SKM-1 treated with dmso at 0.1 percent for 144 hours (cell line): ENCODE measurements at regions not wholly inside any gene's neighbourhood (a gene's known extent, or its start where the extent isn't known, plus 50 kb on each side); places are given as distances from the start of the nearest gene placed in this dataset.

Source experiments
- DNase-seq: peaks from one replicate; lab custom pipeline; 2025; ENCODE audit not compliant: unreplicated experiment; lab: John Stamatoyannopoulos, UW

DNA sequence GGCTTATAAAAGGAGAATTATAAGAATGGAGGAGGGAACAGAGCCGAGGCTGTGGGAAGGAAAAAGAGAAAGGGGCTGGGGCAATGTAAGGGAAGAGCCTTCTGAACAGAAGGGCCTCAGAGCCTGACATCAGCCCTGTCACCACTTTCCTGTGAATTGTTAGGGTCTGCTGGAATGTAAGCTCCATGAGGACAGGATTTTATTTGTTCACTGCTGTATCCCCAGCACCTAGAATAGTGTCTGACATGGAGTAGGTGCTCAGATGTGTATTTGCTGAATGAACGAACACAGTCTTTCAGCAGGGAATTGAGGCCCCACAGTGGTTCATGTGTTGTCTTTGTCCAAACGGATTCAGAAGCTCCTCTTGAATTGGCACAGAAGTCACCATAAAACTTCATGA, 251.5 kb downstream of the OPA1 start:
- no peak for DNase-seq

GRCh38 chr3:193845144-193845543, 252.1 kb downstream of the OPA1 start:
- no peak for DNase-seq

DNA sequence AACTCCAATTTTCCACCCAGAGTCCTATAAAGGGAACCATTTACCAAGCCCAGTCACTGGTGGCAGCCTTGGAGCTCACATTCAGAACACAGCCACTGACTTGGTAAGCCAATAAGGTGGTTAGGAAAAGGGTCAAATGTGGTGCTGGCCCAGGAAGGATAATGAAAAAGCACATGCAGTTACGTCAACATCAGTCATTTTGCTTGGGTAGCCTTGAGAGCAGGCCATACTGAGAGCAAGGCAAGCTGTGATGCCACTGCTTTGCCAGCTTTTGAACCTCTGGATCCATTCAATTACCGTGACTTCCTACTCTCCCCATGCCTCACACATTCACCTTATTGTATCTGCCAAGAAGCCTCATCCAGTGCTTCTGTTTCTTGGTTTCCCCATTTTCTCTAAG, 253.6 kb downstream of the OPA1 start:
- no peak for DNase-seq

- DNase-seq, result no peak
Observed at GRCh38 chr3:193847402-193847801, 254.4 kb downstream of the OPA1 start.

DNA sequence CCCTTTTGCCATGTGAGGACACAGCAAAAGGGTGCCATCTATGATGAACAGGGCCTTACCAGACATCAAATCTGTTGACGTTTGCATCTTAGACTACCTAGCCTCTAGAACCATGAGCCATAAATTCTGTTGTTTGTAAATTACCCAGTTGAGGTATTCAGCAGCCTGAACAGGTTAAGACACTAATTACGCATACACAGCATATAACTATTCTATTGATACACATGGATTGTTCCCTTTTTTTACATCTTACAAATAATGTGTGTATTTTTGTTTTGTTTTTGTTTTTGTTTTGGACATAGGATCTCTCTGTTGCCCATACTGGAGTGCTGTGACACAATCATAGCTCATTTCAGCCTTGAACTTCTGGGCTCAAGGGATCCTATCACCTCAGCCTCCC, 255.5 kb downstream of the OPA1 start:
- no peak for DNase-seq

DNA sequence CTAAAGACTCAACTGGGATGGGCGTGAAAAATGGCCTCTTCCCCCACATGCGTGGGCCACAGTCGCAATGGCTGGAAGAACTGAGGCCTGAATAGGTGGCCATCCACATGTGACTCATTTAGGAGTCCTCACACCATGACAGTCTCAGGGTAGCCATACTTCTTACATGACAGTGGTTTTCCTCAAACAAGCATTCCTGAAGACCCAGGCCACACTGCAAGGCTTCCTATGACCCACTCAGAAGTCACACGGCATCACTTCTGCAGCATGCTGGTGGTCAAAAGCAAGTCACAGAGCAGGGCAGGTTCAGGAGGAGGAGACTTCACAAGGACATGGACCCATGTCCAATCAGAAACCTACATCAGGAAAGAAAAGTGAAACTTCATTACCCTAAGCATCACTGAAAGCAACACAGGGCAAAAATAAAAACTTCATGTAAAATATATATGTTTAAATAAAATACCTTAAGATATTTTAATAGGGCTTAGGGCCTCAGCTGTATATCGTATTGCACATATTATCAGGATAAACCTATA, 257.1 kb downstream of the OPA1 start:
- DNase-seq, result no peak

DNA sequence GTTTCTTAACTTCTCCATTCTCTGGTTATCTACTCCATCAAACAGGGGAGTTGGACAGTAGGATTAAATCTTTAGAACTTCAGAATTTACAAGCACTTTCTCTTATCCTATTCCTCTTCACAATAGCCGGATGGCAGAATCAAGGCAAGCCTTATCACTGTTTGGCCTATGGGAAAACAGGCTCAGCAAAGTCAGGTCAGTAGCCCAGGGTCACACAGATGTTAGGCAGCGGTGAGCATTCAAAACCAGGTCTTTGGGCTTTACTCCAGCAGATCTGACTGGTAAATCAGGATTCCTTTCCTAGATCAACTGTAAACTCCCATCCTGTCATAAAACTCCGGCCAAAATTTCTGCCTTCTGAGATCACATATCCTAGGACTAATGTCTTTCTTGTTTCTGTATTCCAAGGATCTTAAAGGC, 258.4 kb downstream of the OPA1 start:
- DNase-seq, result no peak

- no peak for DNase-seq
Observed at GRCh38 chr3:193851941-193852674, 259.1 kb downstream of the OPA1 start.

- DNase-seq, result no peak
Observed at GRCh38 chr3:193852901-193853300, 259.9 kb downstream of the OPA1 start.

GRCh38 chr3:193853511-193854219, 260.7 kb downstream of the OPA1 start:
- DNase-seq, result peak; percentile 73

DNA sequence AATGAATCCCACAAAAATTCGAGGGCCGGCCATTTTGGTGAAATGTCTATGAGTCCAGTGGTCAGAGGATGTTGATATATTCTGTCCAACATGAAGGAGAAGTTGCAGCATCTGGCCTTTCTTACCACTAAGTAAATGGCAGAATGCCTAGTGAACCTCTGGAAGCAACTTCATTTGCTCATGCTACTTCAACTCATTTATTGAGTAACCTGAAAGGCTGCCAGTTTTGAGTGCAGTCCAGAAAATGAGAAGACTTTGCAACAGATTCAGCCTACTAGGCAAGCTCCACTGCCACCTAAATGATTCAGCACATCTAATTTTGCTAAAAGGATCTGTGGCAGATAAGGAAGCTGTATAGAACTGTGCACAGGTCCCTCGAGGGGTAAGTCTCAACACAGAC, 265.0 kb downstream of the OPA1 start:
- DNase-seq, result peak; percentile 71

DNA sequence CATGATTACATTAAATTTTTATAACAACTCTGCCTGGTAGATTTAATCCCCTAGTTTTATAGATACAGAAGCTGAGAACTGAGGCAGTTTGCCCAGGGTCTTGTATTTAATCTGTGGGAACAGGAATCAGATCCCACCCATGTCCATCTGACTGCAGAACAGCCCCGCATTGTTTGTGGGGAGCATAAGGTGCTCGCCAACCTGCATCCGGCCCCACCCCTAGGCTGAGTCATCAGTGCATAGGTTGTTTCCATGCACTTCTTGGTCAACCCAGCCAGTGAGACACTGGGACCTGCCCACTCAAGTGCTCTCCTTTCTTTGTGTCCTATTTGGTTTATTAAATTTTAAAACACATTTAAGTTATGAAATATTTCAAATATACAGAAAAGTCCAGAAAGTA, 266.2 kb downstream of the OPA1 start:
- DNase-seq, result no peak

DNA sequence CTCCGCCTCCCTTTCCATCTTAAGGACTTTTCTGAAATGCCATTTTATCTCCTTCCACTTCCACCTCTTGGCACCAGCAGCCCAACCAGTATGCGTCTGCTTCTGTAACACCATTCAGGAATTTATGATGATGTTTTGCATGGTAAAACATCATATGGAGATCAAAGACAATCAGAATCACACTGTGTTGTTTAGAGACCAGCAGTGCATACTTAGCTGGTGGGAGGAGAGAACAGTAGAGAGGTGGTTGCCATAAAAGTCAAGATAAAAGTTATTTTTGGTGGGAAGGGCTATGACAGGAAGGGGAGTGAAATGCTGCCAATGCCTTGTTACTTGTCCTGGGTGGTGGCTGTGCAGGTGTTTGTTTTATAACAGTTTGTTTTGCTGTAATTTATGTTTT, 268.0 kb downstream of the OPA1 start:
- no peak for DNase-seq

DNA sequence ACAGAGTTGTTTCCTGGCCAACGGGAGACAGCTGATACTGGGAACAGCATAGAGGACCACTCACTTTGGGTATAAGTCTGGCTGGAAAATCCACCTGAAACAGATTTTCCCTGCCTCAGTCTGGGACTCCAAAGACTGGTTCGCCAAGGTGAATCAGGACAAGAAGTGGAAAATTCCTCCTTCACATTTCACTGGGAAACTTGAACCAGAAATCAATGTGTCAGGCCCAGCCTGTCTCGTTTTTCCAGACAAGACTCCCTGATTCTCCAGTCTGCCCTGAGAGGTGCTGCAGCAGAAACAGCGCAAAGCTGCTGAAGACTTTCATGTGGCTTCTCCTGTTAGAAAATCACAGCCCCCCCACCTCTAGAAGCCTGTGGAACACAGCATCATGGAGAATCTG, 269.8 kb downstream of the OPA1 start:
- DNase-seq, result no peak

GRCh38 chr3:193863657-193864357, 270.8 kb downstream of the OPA1 start:
- no peak for DNase-seq

GRCh38 chr3:193865339-193865738, 270.6 kb upstream of the HES1 start:
- no peak for DNase-seq

DNA sequence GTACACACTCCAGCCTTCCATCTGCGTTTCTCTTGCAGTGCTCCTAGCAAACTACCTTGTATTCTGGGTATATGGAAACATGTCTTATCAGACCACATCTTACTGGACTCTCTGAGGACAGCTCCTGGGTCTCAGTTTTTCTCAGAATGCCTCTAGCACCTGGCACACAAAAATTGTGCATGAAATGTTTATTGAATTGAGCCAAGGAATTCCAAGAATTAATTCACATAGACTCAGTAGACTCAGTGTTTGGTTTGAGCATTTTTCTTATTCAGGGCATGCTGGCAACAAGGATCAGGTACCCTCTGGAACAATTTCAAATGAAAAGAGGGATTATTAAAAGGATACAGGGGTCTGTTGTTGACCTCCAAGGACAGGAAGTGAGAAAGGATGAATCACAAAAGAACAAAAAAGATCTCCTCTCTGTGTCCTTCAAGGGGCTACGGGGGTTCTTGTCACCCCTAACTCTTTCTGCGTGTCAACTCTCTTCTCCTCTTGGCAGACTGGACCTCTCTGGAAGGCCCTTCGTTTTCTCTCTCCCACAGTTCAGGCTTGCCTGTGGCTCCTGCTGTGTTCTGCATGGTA, 270.0 kb upstream of the HES1 start:
- no peak for DNase-seq

DNA sequence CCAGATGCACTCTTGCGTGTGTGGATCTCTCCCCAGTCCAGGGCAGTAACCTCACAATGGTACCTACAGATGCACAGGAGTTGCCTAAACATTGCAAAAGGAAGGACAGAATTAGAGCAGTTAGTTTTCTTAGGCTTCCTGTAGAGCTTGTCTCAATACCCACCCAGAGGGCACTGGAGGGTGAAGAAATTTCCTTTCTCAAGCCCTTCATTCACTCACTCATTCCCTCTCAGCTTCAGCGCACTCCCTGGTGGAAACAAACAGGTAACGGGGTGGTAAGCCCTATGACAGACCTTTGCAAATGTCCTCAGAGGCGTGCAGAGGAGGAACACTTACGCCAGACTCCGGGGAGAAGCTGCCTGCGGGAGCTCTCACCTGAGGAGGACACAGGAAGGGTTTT, 267.4 kb upstream of the HES1 start:
- DNase-seq, result no peak

DNA sequence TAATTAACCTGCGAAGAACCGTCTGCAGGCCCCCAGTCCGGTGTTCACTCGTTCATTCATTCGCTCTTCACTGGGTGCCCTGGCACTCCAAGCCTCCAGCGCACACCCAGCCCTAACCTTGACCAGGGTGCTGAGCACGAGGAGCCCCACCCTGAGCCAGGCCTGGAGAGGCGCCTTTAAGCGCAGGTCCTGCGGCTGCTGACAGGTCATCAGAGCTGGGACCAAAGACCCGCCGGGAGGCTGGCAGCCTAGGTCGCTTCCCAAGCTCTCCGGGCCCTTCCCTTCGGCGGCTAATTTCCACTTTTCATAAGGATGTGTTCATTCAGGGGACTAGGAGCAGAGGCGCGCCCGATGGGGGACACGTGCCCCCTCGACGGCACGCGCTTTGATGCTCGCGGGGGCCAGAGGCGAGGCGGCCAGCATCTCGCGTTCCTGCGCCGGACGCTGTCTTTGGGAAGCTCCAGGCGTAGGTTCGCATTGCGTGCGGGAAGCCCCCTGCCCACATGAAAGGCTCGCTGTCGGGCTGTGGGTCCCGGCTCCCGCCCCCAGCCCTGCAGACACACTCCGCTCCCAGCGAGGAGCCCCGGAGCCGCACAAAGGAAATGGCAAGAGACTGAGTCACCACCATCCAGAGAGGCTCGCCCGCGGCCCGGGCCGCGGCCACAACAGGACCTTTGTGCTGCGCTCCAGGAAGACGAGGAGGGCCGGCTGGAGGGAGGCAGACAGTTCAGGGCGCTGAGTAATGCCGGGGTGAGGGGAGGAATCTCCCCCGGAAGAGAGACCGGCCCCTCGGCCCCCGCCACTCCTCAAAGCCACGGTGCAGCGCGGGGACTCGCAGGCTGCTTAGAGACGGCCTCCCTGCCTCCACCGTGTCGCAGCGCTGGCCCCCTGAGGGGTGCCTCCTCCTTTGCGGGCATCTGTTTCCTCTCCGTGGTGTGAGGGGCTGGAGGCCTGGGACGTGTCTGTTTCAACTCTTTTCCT, 266.4 kb upstream of the HES1 start:
- DNase-seq, result no peak
